GM12878 (cell line): ENCODE measurements at regions not wholly inside any gene's neighbourhood (a gene's known extent, or its start where the extent isn't known, plus 50 kb on each side); places are given as distances from the start of the nearest gene placed in this dataset.

ENCODE experiments used
- ATAC-seq: fragments of 200-7000 bp; cut with Tn5 transposase; 3 replicates; pipeline ENCODE4 v1.9.1; 2020; ENCODE audit warnings: mild to moderate bottlenecking, moderate library complexity
- BruUV-seq: library from RNA; stranded (reverse); fragments of 400-500 nt; replicated peaks from 2 replicates; lab custom pipeline; 2021; lab: Mats Ljungman, UMichigan
- CTCF ChIA-PET: fragments of 300-600 bp; sonication (Branson Sonifier 250); formaldehyde crosslinking; extraction: SDS; loops from one replicate; lab custom pipeline; 2021; ENCODE audit warnings: inconsistent platforms; lab: Yijun Ruan, JAX
- POLR2A ChIA-PET: fragments of 350-600 bp; formaldehyde crosslinking; extraction: SDS; loops from one replicate; lab custom pipeline; 2021; ENCODE audit warnings: inconsistent platforms; lab: Charles Lee
- RAD21 ChIA-PET: fragments of 300-600 bp; sonication (Branson Sonifier 250); formaldehyde crosslinking; loops from one replicate; lab custom pipeline; 2023; ENCODE audit warnings: antibody characterized with exemption; ENCODE audit not compliant: unreplicated experiment; lab: Charles Lee
- SMC1A ChIA-PET: fragments of 300-600 bp; sonication (Branson Sonifier 250); formaldehyde crosslinking; loops from one replicate; lab custom pipeline; 2023; ENCODE audit not compliant: unreplicated experiment, uncharacterized antibody; lab: Charles Lee
- DNase-seq: peaks from one replicate; pipeline ENCODE4 v3.0.0-alpha.2; 2011; ENCODE audit warnings: low read depth, low spot score
- FAIRE-seq: peaks from 3 replicates; lab custom pipeline; 2011; peaks lifted over from hg19 to GRCh38; lab: Jason Lieb, UNC
- H2AFZ ChIP-seq: 2 replicates; pipeline ENCODE4 v1.6.0; 2011; ENCODE audit warnings: low read depth, low read length, control low read depth; ENCODE audit not compliant: control insufficient read depth
- H3K27ac ChIP-seq: 2 replicates; pipeline ENCODE4 v1.5.1; 2011; ENCODE audit warnings: control low read depth; ENCODE audit not compliant: control insufficient read depth, insufficient read depth
- H3K27me3 ChIP-seq, 2 experiments: replicated peaks in 1 of 2; 2 replicates each; pipeline versions ENCODE4 v1.6.0 to v1.6.1; 2011; ENCODE audit warnings: low read length in 1 of 2; ENCODE audit not compliant: control insufficient read depth in 2 of 2, insufficient read depth in 2 of 2
- H3K36me3 ChIP-seq, 2 experiments: 2 replicates each; pipeline ENCODE4 v1.5.1; 2011; ENCODE audit warnings: low read length in 1 of 2; ENCODE audit not compliant: control insufficient read depth in 2 of 2, insufficient read depth in 2 of 2
- H3K4me1 ChIP-seq: 2 replicates; pipeline ENCODE4 v1.6.1; 2011; ENCODE audit warnings: mild to moderate bottlenecking, low read length, moderate library complexity, mixed read lengths; ENCODE audit not compliant: control insufficient read depth, insufficient read depth
- H3K4me2 ChIP-seq: 2 replicates; pipeline ENCODE4 v1.6.0; 2011; ENCODE audit warnings: control low read depth; ENCODE audit not compliant: control insufficient read depth, insufficient read depth
- H3K4me3 ChIP-seq: fragments of 200-600 bp; sonication (generic); 2 replicates; pipeline ENCODE4 v1.5.1; 2016
- H3K79me2 ChIP-seq: 2 replicates; pipeline ENCODE4 v1.6.0; 2011; ENCODE audit warnings: low read length; ENCODE audit not compliant: control insufficient read depth, insufficient read depth
- H3K9ac ChIP-seq: 2 replicates; pipeline ENCODE4 v1.8.0; 2011; ENCODE audit warnings: low read length, control low read depth, mixed read lengths; ENCODE audit not compliant: control insufficient read depth, insufficient read depth
- H3K9me3 ChIP-seq: replicated peaks from 3 replicates; pipeline ENCODE4 v1.5.1; 2011; ENCODE audit warnings: mild to moderate bottlenecking, low read length; ENCODE audit not compliant: control insufficient read depth, insufficient read depth
- H4K20me1 ChIP-seq: 2 replicates; pipeline ENCODE4 v1.6.0; 2011; ENCODE audit not compliant: control insufficient read depth, insufficient read depth
- BMI1 ChIP-seq: fragments of 450-650 bp; IDR thresholded peaks from 2 replicates; pipeline ENCODE4 v1.6.1; 2016; ENCODE audit warnings: mild to moderate bottlenecking, moderate library complexity, borderline replicate concordance
- CEBPB ChIP-seq, 2 experiments: fragments of 150-350 bp in 1 of 2; IDR thresholded peaks; 2 replicates each; pipeline ENCODE4 v1.6.1; 2012 to 2014; ENCODE audit warnings: low read depth in 2 of 2, low read length in 2 of 2, borderline replicate concordance in 1 of 2, inconsistent platforms in 1 of 2
- HDGF ChIP-seq: fragments of 450-650 bp; IDR thresholded peaks from 2 replicates; pipeline ENCODE4 v1.6.1; 2016; ENCODE audit warnings: antibody characterized with exemption
- IRF4 ChIP-seq: IDR thresholded peaks from 2 replicates; pipeline ENCODE4 v1.6.1; 2011; ENCODE audit warnings: low read depth, low read length
- MXI1 ChIP-seq: fragments of 150-350 bp; IDR thresholded peaks from 2 replicates; pipeline ENCODE4 v1.6.1; 2011; ENCODE audit warnings: low read depth, mild to moderate bottlenecking, inconsistent platforms, low read length, improper control_type of control experiment
- NKRF ChIP-seq: fragments of 450-650 bp; conservative IDR thresholded peaks from 2 replicates; pipeline ENCODE4 v1.6.1; 2017; ENCODE audit warnings: mild to moderate bottlenecking, moderate library complexity
- NR2C2 ChIP-seq: IDR thresholded peaks from 2 replicates; pipeline ENCODE4 v1.6.1; 2011; ENCODE audit warnings: borderline replicate concordance, low read depth; ENCODE audit not compliant: control insufficient read depth, insufficient read length
- PML ChIP-seq: IDR thresholded peaks from 2 replicates; pipeline ENCODE4 v1.6.1; 2012; ENCODE audit warnings: low read length, inconsistent platforms
- RAD51 ChIP-seq: fragments of 450-650 bp; IDR thresholded peaks from 2 replicates; pipeline ENCODE4 v1.6.1; 2016; ENCODE audit warnings: moderate library complexity, mild to moderate bottlenecking, inconsistent platforms
- SMAD5 ChIP-seq: IDR thresholded peaks from 2 replicates; pipeline ENCODE4 v1.6.1; 2016; ENCODE audit warnings: antibody characterized with exemption, low read depth
- WGBS: methylation state at CpG from one replicate; pipeline ENCODE4 v1.1.6; 2016; ENCODE audit warnings: low lambda C conversion rate; ENCODE audit not compliant: insufficient replicate concordance, insufficient coverage; ENCODE audit errors: missing lambda C conversion rate; 5-methylcytosine and 5-hydroxymethylcytosine counted together
- in situ Hi-C: fragments of 300-500 bp; cut with MboI; formaldehyde crosslinking; loops from 9 replicates; pipeline ENCODE4 v1.14.3; 2018; ENCODE audit warnings: mixed read lengths
- intact Hi-C: fragments of 100-400 bp; cut with micrococcal nuclease; formaldehyde crosslinking; loops from one replicate; pipeline ENCODE4 v1.14.2; 2022; ENCODE audit not compliant: unreplicated experiment

- 15% methylated on average over 4 of the region's 4 CpGs for WGBS
- H2AFZ ChIP-seq = no peak overlapping the region
- H3K27me3 ChIP-seq = no peaks in the 10 kb centered on the region
- CTCF ChIA-PET = no interaction called here
- no TSS peak for BruUV-seq
- no peaks in the 10 kb centered on the region for H3K79me2 ChIP-seq
- no peak for DNase-seq
- H4K20me1 ChIP-seq = no peaks in the 10 kb centered on the region
- RAD21 ChIA-PET = no interaction called here
- H3K27ac ChIP-seq = no peak overlapping the region
- intact Hi-C loops (no loop called here), in situ Hi-C loops (no loop called here)
- H3K4me2 ChIP-seq = no peak overlapping the region
- no peak for TF ChIP-seq CEBPB (IDR thresholded peaks at IDR 0.05; ENCODE audit: borderline replicate concordance in 1 of 2, low read depth in 2 of 2, low read length in 2 of 2)
- no peak for TF ChIP-seq RAD51
- TF ChIP-seq SMAD5 = no peak
- no peak for TF ChIP-seq NR2C2
- TF ChIP-seq BMI1 = no peak
- TF ChIP-seq MXI1 = no peak
- TF ChIP-seq NKRF = no peak
- TF ChIP-seq IRF4 = no peak
- no peak for TF ChIP-seq PML
- TF ChIP-seq HDGF = no peak
- no peaks in the 10 kb centered on the region for H3K4me1 ChIP-seq
- no peak overlapping the region for H3K4me3 ChIP-seq
- FAIRE-seq = no peak
- no peaks in the 10 kb centered on the region for H3K36me3 ChIP-seq
- H3K9ac ChIP-seq = no peak overlapping the region
- POLR2A ChIA-PET = no interaction called here
- H3K9me3 ChIP-seq = no peaks in the 10 kb centered on the region
- ATAC-seq = no peak
- SMC1A ChIA-PET = no interaction called here
Observed at GRCh38 chr7:31256506-31256905, 84.0 kb downstream of the NEUROD6 start.
